GM12878 (cell line): ENCODE measurements at regions not wholly inside any gene's neighbourhood (a gene's known extent, or its start where the extent isn't known, plus 50 kb on each side); places are given as distances from the start of the nearest gene placed in this dataset.

ENCODE experiments used
- ATAC-seq: fragments of 200-7000 bp; cut with Tn5 transposase; 3 replicates; pipeline ENCODE4 v1.9.1; 2020; ENCODE audit warnings: mild to moderate bottlenecking, moderate library complexity
- BruUV-seq: library from RNA; stranded (reverse); fragments of 400-500 nt; replicated peaks from 2 replicates; lab custom pipeline; 2021; lab: Mats Ljungman, UMichigan
- CTCF ChIA-PET: fragments of 300-600 bp; sonication (Branson Sonifier 250); formaldehyde crosslinking; extraction: SDS; loops from one replicate; lab custom pipeline; 2021; ENCODE audit warnings: inconsistent platforms; lab: Yijun Ruan, JAX
- POLR2A ChIA-PET: fragments of 350-600 bp; formaldehyde crosslinking; extraction: SDS; loops from one replicate; lab custom pipeline; 2021; ENCODE audit warnings: inconsistent platforms; lab: Charles Lee
- RAD21 ChIA-PET: fragments of 300-600 bp; sonication (Branson Sonifier 250); formaldehyde crosslinking; loops from one replicate; lab custom pipeline; 2023; ENCODE audit warnings: antibody characterized with exemption; ENCODE audit not compliant: unreplicated experiment; lab: Charles Lee
- SMC1A ChIA-PET: fragments of 300-600 bp; sonication (Branson Sonifier 250); formaldehyde crosslinking; loops from one replicate; lab custom pipeline; 2023; ENCODE audit not compliant: unreplicated experiment, uncharacterized antibody; lab: Charles Lee
- DNase-seq: peaks from one replicate; pipeline ENCODE4 v3.0.0-alpha.2; 2011; ENCODE audit warnings: low read depth, low spot score
- FAIRE-seq: peaks from 3 replicates; lab custom pipeline; 2011; peaks lifted over from hg19 to GRCh38; lab: Jason Lieb, UNC
- H2AFZ ChIP-seq: 2 replicates; pipeline ENCODE4 v1.6.0; 2011; ENCODE audit warnings: low read depth, low read length, control low read depth; ENCODE audit not compliant: control insufficient read depth
- H3K27ac ChIP-seq: 2 replicates; pipeline ENCODE4 v1.5.1; 2011; ENCODE audit warnings: control low read depth; ENCODE audit not compliant: control insufficient read depth, insufficient read depth
- H3K27me3 ChIP-seq, 2 experiments: replicated peaks in 1 of 2; 2 replicates each; pipeline versions ENCODE4 v1.6.0 to v1.6.1; 2011; ENCODE audit warnings: low read length in 1 of 2; ENCODE audit not compliant: control insufficient read depth in 2 of 2, insufficient read depth in 2 of 2
- H3K36me3 ChIP-seq, 2 experiments: 2 replicates each; pipeline ENCODE4 v1.5.1; 2011; ENCODE audit warnings: low read length in 1 of 2; ENCODE audit not compliant: control insufficient read depth in 2 of 2, insufficient read depth in 2 of 2
- H3K4me1 ChIP-seq: 2 replicates; pipeline ENCODE4 v1.6.1; 2011; ENCODE audit warnings: mild to moderate bottlenecking, low read length, moderate library complexity, mixed read lengths; ENCODE audit not compliant: control insufficient read depth, insufficient read depth
- H3K4me2 ChIP-seq: 2 replicates; pipeline ENCODE4 v1.6.0; 2011; ENCODE audit warnings: control low read depth; ENCODE audit not compliant: control insufficient read depth, insufficient read depth
- H3K4me3 ChIP-seq: fragments of 200-600 bp; sonication (generic); 2 replicates; pipeline ENCODE4 v1.5.1; 2016
- H3K79me2 ChIP-seq: 2 replicates; pipeline ENCODE4 v1.6.0; 2011; ENCODE audit warnings: low read length; ENCODE audit not compliant: control insufficient read depth, insufficient read depth
- H3K9ac ChIP-seq: 2 replicates; pipeline ENCODE4 v1.8.0; 2011; ENCODE audit warnings: low read length, control low read depth, mixed read lengths; ENCODE audit not compliant: control insufficient read depth, insufficient read depth
- H3K9me3 ChIP-seq: replicated peaks from 3 replicates; pipeline ENCODE4 v1.5.1; 2011; ENCODE audit warnings: mild to moderate bottlenecking, low read length; ENCODE audit not compliant: control insufficient read depth, insufficient read depth
- H4K20me1 ChIP-seq: 2 replicates; pipeline ENCODE4 v1.6.0; 2011; ENCODE audit not compliant: control insufficient read depth, insufficient read depth
- BACH1 ChIP-seq: fragments of 450-650 bp; IDR thresholded peaks from 2 replicates; pipeline ENCODE4 v1.6.1; 2017; ENCODE audit warnings: mild to moderate bottlenecking, borderline replicate concordance
- CBX3 ChIP-seq: fragments of 200-600 bp; sonication (generic); IDR thresholded peaks from 2 replicates; pipeline ENCODE4 v1.6.1; 2016; ENCODE audit warnings: low read depth, borderline replicate concordance
- CTCF ChIP-seq, 3 experiments: IDR thresholded peaks in 2 of 3; conservative IDR thresholded peaks in 1 of 3; 2 replicates each; pipeline ENCODE4 v1.5.1; 2011; ENCODE audit warnings: low read depth in 3 of 3, low read length in 3 of 3, mild to moderate bottlenecking in 3 of 3, control low read depth in 2 of 3, moderate library complexity in 2 of 3, inconsistent platforms in 1 of 3, mixed read lengths in 1 of 3; ENCODE audit not compliant: control insufficient read depth in 2 of 3, insufficient read depth in 1 of 3; ENCODE audit errors: extremely low read depth in 1 of 3
- FOS ChIP-seq: IDR thresholded peaks from 3 replicates; pipeline ENCODE4 v1.6.1; 2011; ENCODE audit warnings: borderline replicate concordance; ENCODE audit not compliant: insufficient read length; ENCODE audit errors: extremely low read depth
- FOXK2 ChIP-seq: fragments of 450-650 bp; IDR thresholded peaks from 2 replicates; pipeline ENCODE4 v1.6.1; 2017; ENCODE audit warnings: mild to moderate bottlenecking, moderate library complexity
- NR2C2 ChIP-seq: IDR thresholded peaks from 2 replicates; pipeline ENCODE4 v1.6.1; 2011; ENCODE audit warnings: borderline replicate concordance, low read depth; ENCODE audit not compliant: control insufficient read depth, insufficient read length
- RB1 ChIP-seq: fragments of 450-650 bp; formaldehyde crosslinking; IDR thresholded peaks from 2 replicates; pipeline ENCODE4 v1.6.1; 2017; ENCODE audit warnings: mild to moderate bottlenecking, borderline replicate concordance
- RELA ChIP-seq: fragments of 450-650 bp; IDR thresholded peaks from 2 replicates; pipeline ENCODE4 v1.8.0; 2014; ENCODE audit warnings: borderline replicate concordance; ENCODE audit not compliant: partially characterized antibody
- SRF ChIP-seq, 2 experiments: IDR thresholded peaks; 2 replicates each; pipeline ENCODE4 v1.6.1; 2011; ENCODE audit warnings: low read depth in 2 of 2, low read length in 2 of 2, mild to moderate bottlenecking in 1 of 2, moderate library complexity in 1 of 2
- TCF3 ChIP-seq: IDR thresholded peaks from 2 replicates; pipeline ENCODE4 v1.6.1; 2012; ENCODE audit warnings: low read depth, mild to moderate bottlenecking, low read length, borderline replicate concordance; ENCODE audit not compliant: insufficient read depth
- ZNF207 ChIP-seq: fragments of 450-650 bp; IDR thresholded peaks from 2 replicates; pipeline ENCODE4 v1.6.1; 2014; ENCODE audit warnings: antibody characterized with exemption, mild to moderate bottlenecking, borderline replicate concordance
- ZSCAN29 ChIP-seq: fragments of 450-650 bp; IDR thresholded peaks from 2 replicates; pipeline ENCODE4 v1.6.1; 2017; ENCODE audit warnings: mild to moderate bottlenecking, moderate library complexity
- WGBS: methylation state at CpG from one replicate; pipeline ENCODE4 v1.1.6; 2016; ENCODE audit warnings: low lambda C conversion rate; ENCODE audit not compliant: insufficient replicate concordance, insufficient coverage; ENCODE audit errors: missing lambda C conversion rate; 5-methylcytosine and 5-hydroxymethylcytosine counted together
- in situ Hi-C: fragments of 300-500 bp; cut with MboI; formaldehyde crosslinking; loops from 9 replicates; pipeline ENCODE4 v1.14.3; 2018; ENCODE audit warnings: mixed read lengths
- intact Hi-C: fragments of 100-400 bp; cut with micrococcal nuclease; formaldehyde crosslinking; loops from one replicate; pipeline ENCODE4 v1.14.2; 2022; ENCODE audit not compliant: unreplicated experiment
- TF ChIP-seq, protein P1 (sequence below): IDR thresholded peaks from 2 replicates; pipeline ENCODE4 v1.6.1; 2011; ENCODE audit warnings: low read depth, low read length, improper control_type of control experiment, borderline replicate concordance
- TF ChIP-seq, protein P2 (sequence below): fragments of 450-650 bp; conservative IDR thresholded peaks from 2 replicates; pipeline ENCODE4 v1.6.1; 2017; ENCODE audit warnings: mild to moderate bottlenecking, moderate library complexity

DNA sequence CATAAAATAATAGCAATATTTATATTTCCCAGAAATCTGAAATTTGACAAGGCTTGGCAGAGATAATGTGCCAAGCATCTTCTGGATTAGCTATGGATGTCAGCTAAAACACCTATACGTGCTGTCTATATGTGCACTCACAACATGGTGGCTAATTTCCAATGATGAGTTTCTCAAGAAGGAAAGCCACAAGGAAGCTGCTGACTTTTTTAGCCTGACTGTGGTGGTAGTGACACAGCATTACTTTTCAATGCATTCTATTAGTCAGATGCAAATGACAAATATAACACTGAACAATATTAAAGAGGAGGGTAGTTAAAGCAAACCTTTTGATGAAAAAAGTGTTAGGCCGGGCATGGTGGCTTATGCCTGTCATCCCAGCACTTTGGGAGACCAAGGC lies 101.7 kb upstream of the CCDC54 start (continued):
- TF ChIP-seq, protein P1, sequence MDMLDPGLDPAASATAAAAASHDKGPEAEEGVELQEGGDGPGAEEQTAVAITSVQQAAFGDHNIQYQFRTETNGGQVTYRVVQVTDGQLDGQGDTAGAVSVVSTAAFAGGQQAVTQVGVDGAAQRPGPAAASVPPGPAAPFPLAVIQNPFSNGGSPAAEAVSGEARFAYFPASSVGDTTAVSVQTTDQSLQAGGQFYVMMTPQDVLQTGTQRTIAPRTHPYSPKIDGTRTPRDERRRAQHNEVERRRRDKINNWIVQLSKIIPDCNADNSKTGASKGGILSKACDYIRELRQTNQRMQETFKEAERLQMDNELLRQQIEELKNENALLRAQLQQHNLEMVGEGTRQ = no peak
- no peak for TF ChIP-seq ZSCAN29
- TF ChIP-seq FOXK2 = no peak
- no peak for TF ChIP-seq NR2C2
- TF ChIP-seq RELA = no peak
- TF ChIP-seq, all 136 proteins: peak for 0

DNA sequence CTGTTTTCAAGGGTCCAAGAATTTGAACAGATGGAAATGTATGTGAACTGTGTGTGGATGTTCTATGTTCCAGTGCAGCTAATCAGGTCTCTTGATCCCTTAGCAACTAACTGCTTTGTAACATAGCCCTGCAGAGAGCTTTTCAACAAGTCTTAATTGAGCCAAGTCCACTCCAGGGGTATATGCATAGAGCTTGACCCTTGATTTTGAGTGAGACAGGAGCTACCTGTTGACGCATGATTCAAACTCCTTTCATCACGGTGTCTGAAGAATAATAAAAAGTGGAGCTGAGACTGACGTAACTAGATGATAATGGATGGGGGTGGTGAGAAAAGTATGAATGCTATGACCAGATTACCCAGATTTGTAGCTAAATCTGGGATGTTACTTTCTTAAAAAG lies 93.3 kb upstream of the CCDC54 start:
- no TSS peak for BruUV-seq
- POLR2A ChIA-PET = no interaction called here
- 77% methylated on average over 3 of the region's 3 CpGs for WGBS
- TF ChIP-seq RB1 (no peak), CTCF (IDR thresholded peaks at IDR 0.05 in 2 of 3, conservative IDR thresholded peaks at IDR 0.05 in 1 of 3; ENCODE audit: control insufficient read depth in 2 of 3, extremely low read depth in 1 of 3, insufficient read depth in 1 of 3, low read depth in 3 of 3, low read length in 3 of 3) (no peak), BACH1 (no peak), TCF3 (no peak), ZNF207 (no peak), FOS (no peak), CBX3 (no peak), SRF (IDR thresholded peaks at IDR 0.05; ENCODE audit: low read depth in 2 of 2, low read length in 2 of 2) (no peak)
- TF ChIP-seq, protein P1 = no peak
- TF ChIP-seq, protein P2, sequence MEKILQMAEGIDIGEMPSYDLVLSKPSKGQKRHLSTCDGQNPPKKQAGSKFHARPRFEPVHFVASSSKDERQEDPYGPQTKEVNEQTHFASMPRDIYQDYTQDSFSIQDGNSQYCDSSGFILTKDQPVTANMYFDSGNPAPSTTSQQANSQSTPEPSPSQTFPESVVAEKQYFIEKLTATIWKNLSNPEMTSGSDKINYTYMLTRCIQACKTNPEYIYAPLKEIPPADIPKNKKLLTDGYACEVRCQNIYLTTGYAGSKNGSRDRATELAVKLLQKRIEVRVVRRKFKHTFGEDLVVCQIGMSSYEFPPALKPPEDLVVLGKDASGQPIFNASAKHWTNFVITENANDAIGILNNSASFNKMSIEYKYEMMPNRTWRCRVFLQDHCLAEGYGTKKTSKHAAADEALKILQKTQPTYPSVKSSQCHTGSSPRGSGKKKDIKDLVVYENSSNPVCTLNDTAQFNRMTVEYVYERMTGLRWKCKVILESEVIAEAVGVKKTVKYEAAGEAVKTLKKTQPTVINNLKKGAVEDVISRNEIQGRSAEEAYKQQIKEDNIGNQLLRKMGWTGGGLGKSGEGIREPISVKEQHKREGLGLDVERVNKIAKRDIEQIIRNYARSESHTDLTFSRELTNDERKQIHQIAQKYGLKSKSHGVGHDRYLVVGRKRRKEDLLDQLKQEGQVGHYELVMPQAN = no peak

More for the DNA sequence above, 93.3 kb upstream of the CCDC54 start:
- ATAC-seq (no peak), FAIRE-seq (no peak), DNase-seq (no peak)
- ChIA-PET SMC1A (interaction anchor here (0.6 to 3.5 kb wide), 4 partner anchors 10 to 608 kb away, joined by 3 to 20 read pairs (median 3); no protein-coding TSS in a partner anchor), CTCF (interaction anchor here (0.6 to 2.3 kb wide), 4 partner anchors 10 to 137 kb away, joined by 3 to 9 read pairs (median 4); no protein-coding TSS in a partner anchor), RAD21 (interaction anchor here (0.9 kb wide), 1 partner anchor 9 kb away, joined by 3 read pairs; no protein-coding TSS in a partner anchor)
- Histone ChIP-seq H3K36me3 (no peaks in the 10 kb centered on the region), H3K79me2 (no peaks in the 10 kb centered on the region), H3K4me1 (no peaks in the 10 kb centered on the region), H3K9me3 (no peaks in the 10 kb centered on the region), H2AFZ (no peak overlapping the region), H3K9ac (no peak overlapping the region), H3K27me3 (no peaks in the 10 kb centered on the region; a peak in 1 of 4 replicates), H3K4me2 (no peak overlapping the region), H3K27ac (no peak overlapping the region), H4K20me1 (no peaks in the 10 kb centered on the region), H3K4me3 (no peak overlapping the region)
- intact Hi-C loops (no loop called here), in situ Hi-C loops (no loop called here)
